Activated effector memory CD4-positive, alpha-beta T cell treated with anti-CD3 and anti-CD28 coated beads, Interleukin-2, amount 50 U/mL, for 16 hours (primary cell): ENCODE measurements at regions not wholly inside any gene's neighbourhood (a gene's known extent, or its start where the extent isn't known, plus 50 kb on each side); places are given as distances from the start of the nearest gene placed in this dataset.
"Not testable (repeated sequence)": the region's sequence is repeated elsewhere in the genome, so short reads cannot be mapped to it uniquely, and the experiment has no call there.

Source experiments
- DNase-seq: peaks from one replicate; pipeline ENCODE4 v3.0.0-alpha.2; 2020

GRCh38 chrX:10972706-10973105 is 138.4 kb upstream of the HCCS start:
- no peak for DNase-seq

GRCh38 chrX:10974920-10975319 is 136.2 kb upstream of the HCCS start:
- no peak for DNase-seq

- DNase-seq = no peak
Observed at GRCh38 chrX:10979956-10980355, 131.2 kb upstream of the HCCS start.

GRCh38 chrX:10981506-10981905 is 129.6 kb upstream of the HCCS start:
- DNase-seq = no peak

GRCh38 chrX:10983526-10983925 is 127.6 kb upstream of the HCCS start:
- no peak for DNase-seq

GRCh38 chrX:10984213-10984612 is 126.9 kb upstream of the HCCS start:
- DNase-seq = no peak

GRCh38 chrX:10986616-10987015 is 124.5 kb upstream of the HCCS start:
- DNase-seq = no peak

- DNase-seq = no peak
Observed at GRCh38 chrX:10988653-10989052, 122.5 kb upstream of the HCCS start.

- DNase-seq = no peak
Observed at GRCh38 chrX:10989386-10989785, 121.7 kb upstream of the HCCS start.

GRCh38 chrX:10990418-10990817 is 120.7 kb upstream of the HCCS start:
- no peak for DNase-seq

- DNase-seq = no peak
Observed at GRCh38 chrX:10990976-10991375, 120.2 kb upstream of the HCCS start.

- no peak for DNase-seq
Observed at GRCh38 chrX:10992110-10992509, 119.0 kb upstream of the HCCS start.

GRCh38 chrX:11007076-11007475 is 104.1 kb upstream of the HCCS start:
- not testable (repeated sequence) for DNase-seq

GRCh38 chrX:11010476-11010875 is 100.7 kb upstream of the HCCS start:
- DNase-seq = no peak

GRCh38 chrX:11016728-11017127 is 94.4 kb upstream of the HCCS start:
- no peak for DNase-seq

GRCh38 chrX:11022588-11022987 is 88.5 kb upstream of the HCCS start:
- not testable (repeated sequence) for DNase-seq

GRCh38 chrX:11039926-11040325 is 71.2 kb upstream of the HCCS start:
- DNase-seq = no peak

GRCh38 chrX:11040405-11040804 is 70.7 kb upstream of the HCCS start:
- DNase-seq = no peak

GRCh38 chrX:11040996-11041395 is 70.1 kb upstream of the HCCS start:
- DNase-seq = no peak

- no peak for DNase-seq
Observed at GRCh38 chrX:11050013-11050412, 61.1 kb upstream of the HCCS start.

GRCh38 chrX:11053351-11053750 is 57.8 kb upstream of the HCCS start:
- DNase-seq = no peak

- DNase-seq = no peak
Observed at GRCh38 chrX:11056322-11057176, 54.6 kb upstream of the HCCS start.

GRCh38 chrX:11059933-11060332 is 51.2 kb upstream of the HCCS start:
- DNase-seq = no peak
